HG03521 (cell line): ENCODE measurements at regions not wholly inside any gene's neighbourhood (a gene's known extent, or its start where the extent isn't known, plus 50 kb on each side); places are given as distances from the start of the nearest gene placed in this dataset.
"Not testable (repeated sequence)": the region's sequence is repeated elsewhere in the genome, so short reads cannot be mapped to it uniquely, and the experiment has no call there.

Experiments used
- ATAC-seq: cut with Tn5 transposase; IDR thresholded peaks from one replicate; pipeline ENCODE4 v1.9.1; 2021; ENCODE audit warnings: mild to moderate bottlenecking, moderate library complexity; ENCODE audit not compliant: unreplicated experiment

- no peak for ATAC-seq
Measured at GRCh38 chr6:134584847-134585516, 267.1 kb upstream of the SGK1 start.

DNA sequence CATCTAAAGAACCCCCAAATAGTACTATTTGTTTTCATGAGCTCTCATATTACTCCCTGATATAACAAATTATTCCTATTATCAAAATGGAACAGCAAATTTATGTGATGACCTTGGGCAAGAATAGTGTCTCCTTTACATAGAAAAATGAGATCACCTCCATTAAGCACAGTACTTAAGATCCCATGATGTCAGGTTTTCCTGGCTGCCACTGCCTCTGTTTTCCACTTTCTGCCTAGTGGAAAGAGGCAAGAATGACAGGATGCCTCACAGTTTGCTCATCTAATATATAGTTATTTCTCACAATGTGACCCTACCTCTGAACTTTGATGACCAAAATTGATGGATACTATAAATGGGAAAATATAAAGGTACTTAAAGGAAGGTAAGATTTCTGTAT, 260.1 kb upstream of the SGK1 start:
- no peak for ATAC-seq

DNA sequence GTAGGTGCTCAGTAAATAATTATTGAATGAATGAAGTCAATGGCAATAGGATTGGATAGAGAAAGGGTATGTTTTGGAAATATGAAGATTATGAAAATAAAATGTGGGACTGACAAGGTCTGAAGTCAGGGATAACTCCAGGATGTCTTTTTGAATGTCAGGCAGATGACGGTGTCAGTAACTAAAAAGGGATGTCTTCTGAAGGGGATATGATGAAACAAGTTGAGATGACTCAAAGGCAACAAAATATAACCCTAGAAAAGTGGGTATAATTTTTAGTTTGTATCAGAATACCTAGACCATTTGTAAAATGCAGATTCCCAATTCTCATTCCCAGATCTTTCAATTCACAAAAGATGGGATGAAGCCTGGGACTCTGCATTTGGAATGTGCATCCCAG, 257.3 kb upstream of the SGK1 start:
- ATAC-seq = no peak

GRCh38 chr6:134574491-134574890, 256.6 kb upstream of the SGK1 start:
- ATAC-seq = no peak

- not testable (repeated sequence) for ATAC-seq
Measured at GRCh38 chr6:134569996-134570395, 252.1 kb upstream of the SGK1 start.

GRCh38 chr6:134564705-134565104, 246.8 kb upstream of the SGK1 start:
- no peak for ATAC-seq

DNA sequence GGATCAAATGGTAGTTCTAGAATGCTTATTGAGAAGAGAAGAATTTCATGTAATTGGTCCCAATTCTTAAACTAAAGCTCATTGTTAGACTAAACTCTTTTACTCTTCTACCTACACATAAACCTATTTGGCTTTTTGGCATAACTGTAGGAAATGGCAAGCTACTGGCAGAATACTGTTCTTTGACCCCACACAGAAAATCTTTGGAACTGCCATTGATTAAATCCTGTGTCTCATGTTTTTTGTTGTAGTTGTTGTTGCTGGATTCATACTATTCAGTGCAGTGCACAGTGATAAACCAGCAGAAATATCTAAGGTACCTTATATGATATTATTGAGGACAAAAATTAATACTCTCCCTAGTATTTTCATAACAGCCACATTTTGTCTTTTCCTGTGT, 242.1 kb upstream of the SGK1 start:
- no peak for ATAC-seq

- ATAC-seq = no peak
Measured at GRCh38 chr6:134557509-134557908, 239.6 kb upstream of the SGK1 start.

GRCh38 chr6:134555672-134556071, 237.8 kb upstream of the SGK1 start:
- ATAC-seq = no peak

DNA sequence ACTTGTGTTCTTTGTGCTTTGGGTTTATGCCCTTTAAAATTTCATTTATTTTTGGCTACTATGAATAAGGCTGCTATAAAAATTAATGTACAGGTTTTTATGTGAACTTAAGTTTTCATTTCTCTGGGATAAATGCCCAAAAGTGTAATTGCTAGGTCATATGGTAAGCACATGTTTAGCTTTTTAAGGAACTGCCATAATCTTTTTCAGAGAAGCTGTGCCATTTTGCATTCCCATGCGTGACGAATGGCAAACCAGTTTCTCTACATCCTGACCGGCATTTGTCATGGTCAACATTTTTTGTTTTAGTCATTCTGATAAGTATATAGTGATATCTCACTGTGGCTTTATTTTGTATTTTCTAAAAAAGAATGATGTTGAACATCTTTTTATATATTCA, 236.0 kb upstream of the SGK1 start:
- ATAC-seq = no peak

DNA sequence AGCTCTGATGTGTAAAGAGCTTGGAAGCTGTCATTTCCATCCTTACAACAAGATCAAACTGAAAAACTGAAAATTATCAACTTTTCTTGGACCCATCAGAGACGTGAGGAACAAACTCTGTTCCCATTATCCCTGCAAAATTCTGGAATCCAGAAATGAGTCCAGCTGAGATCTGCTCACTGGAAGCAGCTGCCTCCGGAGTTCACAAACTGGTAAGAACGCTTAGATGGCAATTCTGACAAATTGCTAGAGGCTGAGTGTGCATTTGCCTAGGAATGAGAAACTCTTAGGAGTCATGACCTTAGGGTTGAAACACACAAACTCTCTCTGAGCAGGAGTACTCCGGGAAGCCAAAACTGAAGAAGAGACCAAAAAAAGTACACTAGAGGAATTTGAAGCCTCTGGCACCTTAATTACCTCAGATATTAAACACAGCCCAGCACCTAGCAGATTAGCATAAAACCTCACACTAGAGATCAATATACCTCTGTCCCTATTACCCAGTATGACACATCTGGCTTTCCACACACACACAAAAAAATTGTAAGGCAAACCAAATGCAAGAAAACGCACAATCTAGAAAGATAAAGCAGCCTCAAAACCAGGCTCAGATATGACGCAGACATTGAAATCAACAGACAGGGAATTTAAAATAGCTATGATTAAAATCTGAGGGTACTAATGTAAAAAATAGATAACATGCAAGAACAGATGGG, 233.5 kb upstream of the SGK1 start:
- ATAC-seq = no peak

DNA sequence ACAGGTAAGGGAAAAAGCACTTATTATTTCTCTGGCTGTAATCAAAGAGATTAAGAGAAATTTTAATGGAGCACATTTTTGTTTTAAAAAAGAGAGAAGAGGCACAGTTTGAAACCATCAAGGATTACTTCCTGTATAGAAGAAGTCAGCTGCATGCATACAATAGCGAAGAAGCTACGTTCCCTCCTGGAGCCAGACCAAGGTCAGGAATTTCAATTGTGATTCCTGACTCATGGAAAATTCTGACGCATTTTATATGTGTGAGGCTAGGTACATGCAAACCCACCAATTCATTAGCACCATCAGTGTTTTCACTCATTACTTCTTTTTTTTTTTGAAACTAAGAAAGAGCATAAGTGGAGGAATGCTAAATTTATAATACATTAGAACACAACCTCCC, 232.7 kb upstream of the SGK1 start:
- ATAC-seq = no peak

DNA sequence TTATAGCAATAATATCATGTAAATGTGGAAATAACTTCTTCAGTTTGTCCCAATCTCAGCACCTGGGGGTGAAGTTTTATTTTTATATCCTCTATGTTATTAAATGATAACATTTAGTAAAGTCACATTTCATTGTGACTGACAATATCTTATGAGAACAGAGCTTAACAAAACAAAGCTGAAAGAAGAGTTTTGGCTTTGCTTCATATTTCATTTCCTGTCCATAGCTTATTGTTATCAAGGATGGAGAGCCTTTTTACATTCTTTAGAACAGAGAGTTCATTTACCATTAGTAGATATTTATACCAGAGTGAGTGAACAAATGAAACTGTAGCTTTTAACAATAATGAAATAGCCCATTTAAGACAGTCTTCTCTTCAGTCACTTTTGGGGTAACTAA, 231.9 kb upstream of the SGK1 start:
- no peak for ATAC-seq

- no peak for ATAC-seq
Measured at GRCh38 chr6:134546962-134547645, 229.2 kb upstream of the SGK1 start.

- ATAC-seq = no peak
Measured at GRCh38 chr6:134544737-134545136, 226.8 kb upstream of the SGK1 start.

DNA sequence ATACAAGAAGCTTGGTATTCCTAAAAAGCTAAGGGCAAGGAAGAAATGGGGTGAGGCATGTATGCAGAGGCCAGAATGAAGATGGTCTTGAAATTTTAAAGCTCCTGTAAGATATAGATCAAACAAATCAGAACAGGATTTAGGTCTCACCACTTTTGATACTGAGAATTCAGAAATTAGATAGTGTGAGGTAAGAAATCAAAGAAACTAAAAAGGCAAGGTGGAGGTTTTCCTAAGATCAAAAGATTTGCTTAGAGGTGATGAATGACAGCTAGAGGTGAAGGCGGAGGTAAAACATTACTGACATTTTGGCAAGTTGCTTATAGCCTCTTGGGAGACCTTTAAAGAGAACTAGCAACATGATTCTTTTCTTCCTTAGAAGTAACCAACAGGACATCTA, 225.2 kb upstream of the SGK1 start:
- no peak for ATAC-seq

DNA sequence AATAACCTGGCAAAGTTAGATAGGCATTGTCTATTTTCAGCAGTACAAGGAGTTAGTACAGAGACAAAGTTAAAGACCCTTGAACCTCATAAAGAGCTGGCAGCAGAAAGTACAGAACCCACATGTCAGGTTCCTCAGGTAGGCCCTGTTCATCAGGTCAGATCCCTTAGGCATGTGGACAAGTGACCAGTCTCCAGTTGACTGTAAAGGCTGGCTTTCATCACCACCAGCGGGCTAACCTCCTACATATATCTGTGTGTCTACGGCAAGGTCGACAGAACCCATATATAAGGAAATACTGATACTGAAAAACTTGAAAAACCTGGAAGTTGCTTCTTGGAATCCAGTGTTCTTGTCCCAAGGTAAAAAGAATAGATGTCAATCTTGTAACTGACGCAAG, 223.1 kb upstream of the SGK1 start:
- no peak for ATAC-seq

DNA sequence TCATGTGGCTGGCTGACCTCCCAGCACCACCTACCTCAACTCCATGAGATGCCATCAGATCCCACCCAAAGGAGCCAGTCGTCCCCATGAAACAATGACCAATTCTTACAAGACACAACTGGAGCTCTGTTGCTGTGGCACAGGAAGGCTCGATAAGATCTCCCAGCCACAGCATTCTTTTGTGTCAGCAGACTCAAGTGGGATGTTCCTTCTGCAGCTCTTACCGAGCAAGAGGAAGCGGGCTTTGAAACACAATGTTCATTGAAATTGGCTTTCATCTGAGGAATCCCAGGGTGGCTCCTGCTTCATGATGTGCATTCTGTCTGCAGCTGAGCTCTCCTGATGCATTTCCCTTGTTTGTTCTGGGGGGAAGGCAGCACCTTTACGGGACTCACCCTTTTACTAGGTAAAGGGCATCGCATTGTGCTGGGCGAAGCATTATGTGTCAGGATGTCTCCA, 222.0 kb upstream of the SGK1 start:
- ATAC-seq = no peak

DNA sequence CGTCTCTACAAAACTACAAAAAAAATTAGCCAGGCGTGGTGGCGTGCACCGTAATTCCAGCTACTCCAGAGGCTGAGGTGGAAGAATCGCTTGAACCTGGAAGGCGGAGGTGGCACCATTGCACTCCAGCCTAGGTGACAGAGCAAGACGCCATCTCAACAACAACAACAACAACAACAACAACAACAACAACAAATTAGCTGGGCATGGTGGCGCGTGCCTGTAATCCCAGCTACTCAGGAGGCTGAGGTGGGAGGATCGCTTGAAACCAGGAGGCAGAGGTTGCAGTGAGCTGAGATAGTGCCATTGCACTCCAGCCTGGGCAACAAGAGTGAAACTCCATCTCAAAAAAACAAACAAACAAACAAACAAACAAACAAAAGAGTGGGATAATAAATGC, 219.9 kb upstream of the SGK1 start:
- ATAC-seq = not testable (repeated sequence)

GRCh38 chr6:134537146-134537555, 219.2 kb upstream of the SGK1 start:
- ATAC-seq = no peak

- ATAC-seq = no peak
Measured at GRCh38 chr6:134535831-134536230, 217.9 kb upstream of the SGK1 start.

DNA sequence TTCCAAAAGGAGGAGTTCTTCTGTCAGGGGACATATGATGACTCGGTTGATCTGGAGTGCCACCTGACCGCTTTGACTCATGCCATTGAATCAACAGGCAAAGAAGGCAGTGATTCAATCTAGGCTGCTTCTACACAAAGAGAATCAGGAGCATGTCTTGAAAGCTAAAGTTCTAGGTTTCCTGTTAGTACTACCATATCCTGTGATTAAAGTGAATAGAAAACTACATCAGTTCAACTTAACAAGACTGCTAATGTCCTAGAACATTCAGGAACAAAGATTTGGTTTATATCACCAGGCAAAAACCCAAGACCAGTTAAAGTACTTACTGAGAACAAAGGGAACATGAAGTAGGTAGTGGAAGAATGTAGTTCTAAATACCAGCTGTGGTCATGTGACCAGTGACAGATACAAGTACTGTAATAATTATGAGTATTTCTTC, 216.8 kb upstream of the SGK1 start:
- ATAC-seq = no peak
